LNCaP clone FGC (cell line): ENCODE measurements at regions not wholly inside any gene's neighbourhood (a gene's known extent, or its start where the extent isn't known, plus 50 kb on each side); places are given as distances from the start of the nearest gene placed in this dataset.

Experiments used
- DNase-seq: peaks from one replicate; pipeline ENCODE4 v3.0.0-alpha.2; 2011; ENCODE audit warnings: low read depth
- H3K4me3 ChIP-seq: 2 replicates; pipeline ENCODE4 v1.5.1; 2011; ENCODE audit warnings: mild to moderate bottlenecking, low read depth, low read length, control low read depth
- CTCF ChIP-seq: IDR thresholded peaks from 2 replicates; pipeline ENCODE4 v1.5.1; 2012; ENCODE audit warnings: mild to moderate bottlenecking; ENCODE audit not compliant: control insufficient read depth, insufficient read depth; ENCODE audit errors: extremely low read depth

- DNase-seq = no peak
- H3K4me3 ChIP-seq = no peak overlapping the region
- no peak for TF ChIP-seq CTCF
Observed at GRCh38 chr15:47552978-47553608, 164.2 kb upstream of the SEMA6D start.

GRCh38 chr15:47553947-47554346, 163.4 kb upstream of the SEMA6D start:
- no peak for DNase-seq
- no peak for TF ChIP-seq CTCF

GRCh38 chr15:47561102-47561501, 156.2 kb upstream of the SEMA6D start:
- H3K4me3 ChIP-seq = no peak overlapping the region
- DNase-seq = no peak
- no peak for TF ChIP-seq CTCF

More at GRCh38 chr15:47553947-47554346, 163.4 kb upstream of the SEMA6D start:
- no peak overlapping the region for H3K4me3 ChIP-seq

GRCh38 chr15:47565949-47566348, 151.4 kb upstream of the SEMA6D start:
- no peak overlapping the region for H3K4me3 ChIP-seq
- DNase-seq = no peak
- TF ChIP-seq CTCF = no peak

GRCh38 chr15:47566610-47567009, 150.7 kb upstream of the SEMA6D start:
- no peak overlapping the region for H3K4me3 ChIP-seq
- no peak for DNase-seq
- no peak for TF ChIP-seq CTCF

GRCh38 chr15:47568030-47568429, 149.3 kb upstream of the SEMA6D start:
- no peak for TF ChIP-seq CTCF
- H3K4me3 ChIP-seq = no peak overlapping the region
- DNase-seq = no peak

- no peak overlapping the region for H3K4me3 ChIP-seq
- TF ChIP-seq CTCF = no peak
- no peak for DNase-seq
Observed at GRCh38 chr15:47570044-47570443, 147.3 kb upstream of the SEMA6D start.
